B cell (primary cell): ENCODE measurements at regions not wholly inside any gene's neighbourhood (a gene's known extent, or its start where the extent isn't known, plus 50 kb on each side); places are given as distances from the start of the nearest gene placed in this dataset.

ENCODE experiments used
- ATAC-seq: fragments of 200-7000 bp; cut with Tn5 transposase; one replicate; pipeline ENCODE4 v1.10.0; 2021; ENCODE audit warnings: low read depth, mild to moderate bottlenecking, moderate number of reproducible peaks, moderate library complexity
- CTCF ChIA-PET: fragments of 350-600 bp; sonication (Branson Sonifier 250); formaldehyde crosslinking; loops from one replicate; lab custom pipeline; 2021; ENCODE audit warnings: antibody characterized with exemption, inconsistent platforms; lab: Charles Lee
- POLR2A ChIA-PET: fragments of 350-600 bp; sonication (Branson Sonifier 250); formaldehyde crosslinking; loops from one replicate; lab custom pipeline; 2021; ENCODE audit warnings: antibody characterized with exemption; lab: Charles Lee
- DNase-seq: peaks from one replicate; pipeline ENCODE4 v3.0.0; 2013
- H2AFZ ChIP-seq: 2 replicates; pipeline ENCODE4 v1.6.1; 2012; ENCODE audit warnings: mild to moderate bottlenecking, low read depth, low read length; ENCODE audit not compliant: insufficient read depth, poor library complexity, severe bottlenecking
- H3K27ac ChIP-seq, 2 donors: 1 replicate in 1 of 2; 2 replicates in 1 of 2; pipeline ENCODE4 v1.5.1; 2012 to 2013; ENCODE audit warnings: low read length in 2 of 2, mild to moderate bottlenecking in 2 of 2, moderate library complexity in 1 of 2
- H3K27me3 ChIP-seq, 4 experiments: fragments of 200-600 bp in 1 of 4; sonication (generic) in 1 of 4; replicated peaks in 1 of 4; 1 replicate in 2 of 4; 2 replicates in 2 of 4; pipeline versions ENCODE4 v1.6.1 to v1.7.0; 2013 to 2016; ENCODE audit warnings: low read length in 3 of 4, mild to moderate bottlenecking in 2 of 4, mixed read lengths in 1 of 4, moderate library complexity in 1 of 4; ENCODE audit not compliant: insufficient read depth in 4 of 4, control insufficient read depth in 3 of 4; ENCODE audit errors: control extremely low read depth in 1 of 4
- H3K36me3 ChIP-seq, 2 experiments: replicated peaks in 1 of 2; 1 replicate in 1 of 2; 2 replicates in 1 of 2; pipeline versions ENCODE4 v1.6.1 to v1.7.1; 2013; ENCODE audit warnings: low read length in 1 of 2; ENCODE audit not compliant: insufficient read depth in 2 of 2, control insufficient read depth in 1 of 2; ENCODE audit errors: control extremely low read depth in 1 of 2, extremely low read depth in 1 of 2
- H3K4me1 ChIP-seq, 2 donors: fragments of 200-600 bp in 1 of 2; sonication (generic) in 1 of 2; 1 replicate in 1 of 2; 2 replicates in 1 of 2; pipeline versions ENCODE4 v1.5.1 to v1.6.1; 2013 to 2017; ENCODE audit warnings: low read length in 2 of 2; ENCODE audit not compliant: control insufficient read depth in 2 of 2, insufficient read depth in 2 of 2
- H3K4me2 ChIP-seq: replicated peaks from 2 replicates; pipeline ENCODE3; 2012; ENCODE audit warnings: mild to moderate bottlenecking, low read depth, low read length; ENCODE audit not compliant: poor library complexity, severe bottlenecking
- H3K4me3 ChIP-seq, 5 experiments: fragments of 200-600 bp in 1 of 5; sonication (generic) in 1 of 5; 1 replicate in 3 of 5; 2 replicates in 2 of 5; pipeline versions ENCODE4 v1.5.1 to v1.7.0; 2011 to 2016; ENCODE audit warnings: low read length in 4 of 5, mild to moderate bottlenecking in 4 of 5, low read depth in 2 of 5, control low read depth in 1 of 5, moderate library complexity in 1 of 5; ENCODE audit not compliant: insufficient read depth in 1 of 5; ENCODE audit errors: control extremely low read depth in 1 of 5, extremely low read depth in 1 of 5
- H3K79me2 ChIP-seq: fragments of 200-600 bp; sonication (generic); one replicate; pipeline ENCODE4 v1.6.0; 2016; ENCODE audit warnings: low read length; ENCODE audit not compliant: control insufficient read depth, insufficient read depth
- H3K9ac ChIP-seq: fragments of 200-600 bp; sonication (generic); 2 replicates; pipeline ENCODE4 v1.6.1; 2017; ENCODE audit warnings: mild to moderate bottlenecking, low read length, moderate library complexity
- H3K9me3 ChIP-seq, 3 donors: one replicate each; pipeline versions ENCODE4 v1.6.1 to v1.7.1; 2013; ENCODE audit warnings: low read length in 2 of 3; ENCODE audit not compliant: control insufficient read depth in 2 of 3, insufficient read depth in 1 of 3; ENCODE audit errors: control extremely low read depth in 1 of 3
- H4K20me1 ChIP-seq: 2 replicates; pipeline ENCODE4 v1.6.0; 2012; ENCODE audit warnings: mild to moderate bottlenecking, low read length; ENCODE audit not compliant: insufficient read depth, control insufficient read depth, poor library complexity, severe bottlenecking
- H3K27ac Mint-ChIP-seq: one replicate; pipeline ENCODE4 v1.8.0; 2021; ENCODE audit warnings: mixed read lengths
- H3K27me3 Mint-ChIP-seq: one replicate; pipeline ENCODE4 v1.8.0; 2021; ENCODE audit warnings: mixed read lengths
- H3K4me1 Mint-ChIP-seq: one replicate; pipeline ENCODE4 v1.8.0; 2021; ENCODE audit warnings: mixed read lengths
- H3K4me3 Mint-ChIP-seq: one replicate; pipeline ENCODE4 v1.8.0; 2021; ENCODE audit warnings: mixed read lengths
- H3K9me3 Mint-ChIP-seq: one replicate; pipeline ENCODE4 v1.8.0; 2022; ENCODE audit warnings: mixed read lengths; ENCODE audit not compliant: insufficient read depth
- CTCF ChIP-seq: fragments of 200-600 bp; IDR thresholded peaks from one replicate; pipeline ENCODE4 v1.8.0; 2022; ENCODE audit warnings: antibody characterized with exemption, mild to moderate bottlenecking
- EZH2 ChIP-seq: IDR thresholded peaks from 2 replicates; pipeline ENCODE4 v1.6.1; 2012; ENCODE audit warnings: borderline replicate concordance, low read depth, mild to moderate bottlenecking, moderate library complexity, low read length; ENCODE audit not compliant: insufficient read depth, poor library complexity, severe bottlenecking
- WGBS: methylation state at CpG from one replicate; pipeline ENCODE4 v1.1.5; 2013; ENCODE audit warnings: missing lambda C conversion rate; ENCODE audit not compliant: insufficient coverage; 5-methylcytosine and 5-hydroxymethylcytosine counted together
- intact Hi-C: fragments of 100-400 bp; cut with micrococcal nuclease; formaldehyde crosslinking; loops from one replicate; pipeline ENCODE4 v1.10.0; 2022

- no peak overlapping the region for H3K4me3 ChIP-seq
- no peaks in the 10 kb centered on the region for H4K20me1 ChIP-seq
- H3K36me3 ChIP-seq, result no peaks in the 10 kb centered on the region
- no peak overlapping the region for H3K4me2 ChIP-seq
- H2AFZ ChIP-seq, result no peak overlapping the region
- no peak for ATAC-seq
- no peak overlapping the region for H3K27ac ChIP-seq
- intact Hi-C loops, result no loop called here
- TF ChIP-seq EZH2, result no peak
- TF ChIP-seq CTCF, result no peak
- Mint-ChIP-seq H3K27me3 (peaks cover 50% of the 10 kb centered on the region), H3K4me3 (no peak overlapping the region), H3K4me1 (peaks cover 1% of the 10 kb centered on the region), H3K27ac (no peak overlapping the region), H3K9me3 (peaks cover 7% of the 10 kb centered on the region)
- POLR2A ChIA-PET, result no interaction called here
- H3K27me3 ChIP-seq, result peaks cover 0 to 6% (median 0%) of the 10 kb centered on the region in 4 experiments
- 73% methylated on average over 1 of the region's 3 CpGs for WGBS
- peaks cover 0 to 14% (median 6%) of the 10 kb centered on the region in 3 donors for H3K9me3 ChIP-seq
- no peaks in the 10 kb centered on the region for H3K4me1 ChIP-seq
- no peaks in the 10 kb centered on the region for H3K79me2 ChIP-seq
- H3K9ac ChIP-seq, result no peak overlapping the region
- CTCF ChIA-PET, result no interaction called here
- no peak for DNase-seq
Observed at GRCh38 chr5:112630246-112631009, 107.3 kb upstream of the APC start.

GRCh38 chr5:112634166-112634565 is 103.5 kb upstream of the APC start:
- DNase-seq (no peak), ATAC-seq (no peak)
- Histone ChIP-seq H3K4me2 (no peak overlapping the region), H3K9ac (no peak overlapping the region), H4K20me1 (no peaks in the 10 kb centered on the region), H3K36me3 (no peaks in the 10 kb centered on the region), H3K27me3 (peaks cover 0 to 6% (median 0%) of the 10 kb centered on the region in 4 experiments), H3K4me3 (no peak overlapping the region), H3K9me3 (peaks cover 0 to 14% (median 6%) of the 10 kb centered on the region in 3 donors), H2AFZ (no peak overlapping the region), H3K79me2 (no peaks in the 10 kb centered on the region), H3K27ac (no peak overlapping the region), H3K4me1 (no peaks in the 10 kb centered on the region)
- CTCF ChIA-PET, result no interaction called here
- TF ChIP-seq CTCF (no peak), EZH2 (no peak)
- H3K9me3 Mint-ChIP-seq, result peaks cover 7% of the 10 kb centered on the region
- intact Hi-C loops, result no loop called here
- H3K27ac Mint-ChIP-seq, result no peak overlapping the region
- POLR2A ChIA-PET, result no interaction called here
- H3K4me1 Mint-ChIP-seq, result no peaks in the 10 kb centered on the region
- peaks cover 32% of the 10 kb centered on the region for H3K27me3 Mint-ChIP-seq
- WGBS, result no CpG with 5 or more reads among the region's 1 CpG
- no peak overlapping the region for H3K4me3 Mint-ChIP-seq
